GM23338 (cell line): ENCODE measurements at regions not wholly inside any gene's neighbourhood (a gene's known extent, or its start where the extent isn't known, plus 50 kb on each side); places are given as distances from the start of the nearest gene placed in this dataset.

Source experiments
- ATAC-seq: fragments of 200-7000 bp; cut with Tn5 transposase; 3 replicates; pipeline ENCODE4 v1.9.1; 2020
- DNase-seq: peaks from one replicate; pipeline ENCODE4 v3.0.0-alpha.2; 2015; ENCODE audit warnings: low spot score
- H2AFZ ChIP-seq: fragments of 200-600 bp; sonication (generic); 2 replicates; pipeline ENCODE4 v1.8.0; 2016; ENCODE audit warnings: antibody characterized with exemption, mild to moderate bottlenecking, moderate library complexity
- H3F3A ChIP-seq: fragments of 200-600 bp; sonication (generic); replicated peaks from 2 replicates; pipeline ENCODE4 v1.8.0; 2017; ENCODE audit warnings: antibody characterized with exemption, mixed run types, low read depth
- H3K27ac ChIP-seq: fragments of 200-600 bp; sonication (generic); 2 replicates; pipeline ENCODE4 v1.6.1; 2016; ENCODE audit warnings: low read depth
- H3K27me3 ChIP-seq: fragments of 200-600 bp; sonication (generic); 2 replicates; pipeline ENCODE4 v1.8.0; 2016; ENCODE audit warnings: mild to moderate bottlenecking, mixed run types, moderate library complexity; ENCODE audit not compliant: insufficient read depth
- H3K36me3 ChIP-seq: fragments of 200-600 bp; sonication (generic); 2 replicates; pipeline ENCODE4 v1.8.0; 2016; ENCODE audit warnings: mild to moderate bottlenecking; ENCODE audit not compliant: insufficient read depth
- H3K4me1 ChIP-seq: fragments of 200-600 bp; sonication (generic); 2 replicates; pipeline ENCODE4 v1.8.0; 2016; ENCODE audit warnings: mild to moderate bottlenecking, moderate library complexity; ENCODE audit not compliant: insufficient read depth
- H3K4me2 ChIP-seq: fragments of 200-600 bp; sonication (generic); 2 replicates; pipeline ENCODE4 v1.7.1; 2017; ENCODE audit warnings: mixed run types
- H3K4me3 ChIP-seq: fragments of 200-600 bp; sonication (generic); 2 replicates; pipeline ENCODE4 v1.6.1; 2016; ENCODE audit warnings: mixed run types
- H3K79me2 ChIP-seq: fragments of 200-600 bp; sonication (generic); replicated peaks from 2 replicates; pipeline ENCODE4 v1.8.0; 2017; ENCODE audit warnings: mild to moderate bottlenecking; ENCODE audit not compliant: insufficient read depth
- H3K9me2 ChIP-seq: fragments of 200-600 bp; sonication (generic); 2 replicates; pipeline ENCODE4 v1.8.0; 2017; ENCODE audit not compliant: insufficient read depth
- H4K20me1 ChIP-seq: fragments of 200-600 bp; sonication (generic); replicated peaks from 2 replicates; pipeline ENCODE4 v1.8.0; 2017; ENCODE audit warnings: mild to moderate bottlenecking; ENCODE audit not compliant: insufficient read depth
- H3K27ac Mint-ChIP-seq: 2 replicates; pipeline ENCODE4 v1.8.0; 2020; ENCODE audit warnings: inconsistent platforms, mild to moderate bottlenecking, moderate library complexity, mixed read lengths
- H3K27me3 Mint-ChIP-seq: 3 replicates; pipeline ENCODE4 v1.8.0; 2022; ENCODE audit warnings: low read depth, mild to moderate bottlenecking, moderate library complexity, mixed read lengths, inconsistent platforms; ENCODE audit not compliant: insufficient read depth, poor library complexity
- H3K36me3 Mint-ChIP-seq: 3 replicates; pipeline ENCODE4 v1.8.0; 2021; ENCODE audit warnings: low read depth, mild to moderate bottlenecking, inconsistent platforms, moderate library complexity, mixed read lengths
- H3K4me1 Mint-ChIP-seq: 3 replicates; pipeline ENCODE4 v1.8.0; 2020; ENCODE audit warnings: mild to moderate bottlenecking, inconsistent platforms, mixed read lengths
- H3K4me3 Mint-ChIP-seq: 3 replicates; pipeline ENCODE4 v1.8.0; 2021; ENCODE audit warnings: moderate library complexity, mild to moderate bottlenecking, inconsistent platforms, mixed read lengths
- H3K9me3 Mint-ChIP-seq: 3 replicates; pipeline ENCODE4 v1.8.0; 2020; ENCODE audit warnings: moderate library complexity, mild to moderate bottlenecking, inconsistent platforms, mixed read lengths
- CTCF ChIP-seq, 2 experiments: fragments of 200-600 bp in 1 of 2; sonication (generic) in 1 of 2; conservative IDR thresholded peaks; 2 replicates each; pipeline versions ENCODE4 v1.5.1 to v1.6.1; 2016 to 2017; ENCODE audit warnings: antibody characterized with exemption in 2 of 2, low read depth in 2 of 2, mild to moderate bottlenecking in 2 of 2, moderate library complexity in 1 of 2
- ETS1 ChIP-seq: IDR thresholded peaks from 2 replicates; pipeline ENCODE4 v1.6.1; 2016; ENCODE audit warnings: antibody characterized with exemption
- EZH2 ChIP-seq: fragments of 200-600 bp; sonication (generic); IDR thresholded peaks from one replicate; pipeline ENCODE4 v1.8.0; 2017; ENCODE audit warnings: antibody characterized with exemption, mild to moderate bottlenecking, low read depth; ENCODE audit not compliant: unreplicated experiment
- EZH2phosphoT487 ChIP-seq: fragments of 200-600 bp; sonication (generic); IDR thresholded peaks from one replicate; pipeline ENCODE4 v1.8.1; 2018; ENCODE audit warnings: antibody characterized with exemption; ENCODE audit not compliant: unreplicated experiment
- JUNB ChIP-seq: IDR thresholded peaks from one replicate; pipeline ENCODE4 v1.6.1; 2016; ENCODE audit warnings: antibody characterized with exemption; ENCODE audit not compliant: unreplicated experiment
- POLR2AphosphoS5 ChIP-seq: IDR thresholded peaks from 2 replicates; pipeline ENCODE4 v1.6.1; 2016; ENCODE audit warnings: antibody characterized with exemption, low read depth
- STAT1 ChIP-seq: IDR thresholded peaks from one replicate; pipeline ENCODE4 v1.6.1; 2016; ENCODE audit warnings: antibody characterized with exemption; ENCODE audit not compliant: unreplicated experiment
- ZNF114 ChIP-seq: fragments of 250-450 bp; sonication (Bioruptor Pico); IDR thresholded peaks from 2 replicates; pipeline ENCODE4 v1.5.0; 2020; ENCODE audit warnings: mild to moderate bottlenecking, moderate library complexity
- ZNF331 ChIP-seq: fragments of 250-450 bp; sonication (Bioruptor Pico); IDR thresholded peaks from 2 replicates; pipeline ENCODE4 v1.5.0; 2020; ENCODE audit warnings: low read depth, mild to moderate bottlenecking, moderate library complexity
- ZNF462 ChIP-seq: fragments of 250-450 bp; sonication (Bioruptor Pico); IDR thresholded peaks from 2 replicates; pipeline ENCODE4 v1.5.0; 2020; ENCODE audit warnings: mild to moderate bottlenecking, moderate library complexity

- H3K36me3 Mint-ChIP-seq, result no peaks in the 10 kb centered on the region
- DNase-seq (no peak), ATAC-seq (no peak)
- Histone ChIP-seq H3K79me2 (no peaks in the 10 kb centered on the region), H3K27ac (no peak overlapping the region), H3F3A (0 out of 2 replicates have a peak, but pooled peaks cover 2% of the 10 kb centered on the region), H3K4me3 (no peak overlapping the region), H3K4me1 (peaks cover 31% of the 10 kb centered on the region), H3K4me2 (no peak overlapping the region), H3K9me2 (no peaks in the 10 kb centered on the region), H2AFZ (no peak overlapping the region), H4K20me1 (no peaks in the 10 kb centered on the region), H3K27me3 (no peaks in the 10 kb centered on the region), H3K36me3 (no peaks in the 10 kb centered on the region)
- H3K4me1 Mint-ChIP-seq, result peaks cover 39% of the 10 kb centered on the region
- no peak for TF ChIP-seq EZH2
- no peak for TF ChIP-seq ZNF462 (CRISPR knock-in tag)
- TF ChIP-seq ZNF331 (CRISPR knock-in tag), result no peak
- no peak for TF ChIP-seq POLR2AphosphoS5
- no peak for TF ChIP-seq ZNF114 (CRISPR knock-in tag)
- no peak for TF ChIP-seq ETS1
- TF ChIP-seq JUNB, result no peak
- no peak for TF ChIP-seq CTCF (conservative IDR thresholded peaks at IDR 0.05; ENCODE audit: low read depth in 2 of 2)
- TF ChIP-seq STAT1, result no peak
- no peak for TF ChIP-seq EZH2phosphoT487
- H3K4me3 Mint-ChIP-seq, result no peak overlapping the region
- no peak overlapping the region for H3K27ac Mint-ChIP-seq
- H3K27me3 Mint-ChIP-seq, result peaks cover 10% of the 10 kb centered on the region
- H3K9me3 Mint-ChIP-seq, result no peaks in the 10 kb centered on the region
Measured at GRCh38 chr10:114877301-114877644, 55.7 kb downstream of the FHIP2A start.
